ENCODE measurements at regions not wholly inside any gene's neighbourhood (a gene's known extent, or its start where the extent isn't known, plus 50 kb on each side); places are given as distances from the start of the nearest gene placed in this dataset.

DNA sequence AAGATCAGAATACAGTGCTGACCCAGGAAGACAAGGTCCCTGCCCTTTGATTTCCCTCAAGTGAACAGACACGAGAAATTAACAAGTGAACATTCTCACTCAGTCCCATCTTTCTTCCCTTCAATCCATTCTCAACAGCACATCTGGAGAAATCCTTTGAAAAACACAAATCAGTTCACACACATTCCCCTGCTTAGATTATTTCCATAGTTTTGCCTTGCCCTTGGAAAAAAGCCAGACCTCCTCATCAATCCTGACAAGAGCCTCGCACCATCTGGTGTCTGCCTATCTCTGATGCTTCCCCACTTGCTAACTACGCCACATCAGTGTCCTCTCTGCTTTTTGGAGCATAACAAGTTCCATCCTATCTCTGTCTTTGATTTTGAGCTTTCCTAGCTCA, 94.4 kb upstream of the KIAA1217 start:
- Histone ChIP-seq H3K4me2 (ENCODE audit: insufficient read depth in 1 of 2, low read depth in 2 of 2, low read length in 2 of 2) (no peak overlapping the region), H2BK5ac (ENCODE audit: low read depth, low read length) (no peak overlapping the region), H3K23ac (ENCODE audit: insufficient read length) (no peak overlapping the region), H3K4ac (replicated peaks; ENCODE audit: insufficient read length, low read depth, low read length) (no peak overlapping the region), H3K56ac (replicated peaks; ENCODE audit: insufficient read length, low read depth, low read length) (no peak overlapping the region), H3K18ac (ENCODE audit: extremely low read depth, low read length) (no peak overlapping the region), H3K4me3 (ENCODE audit: extremely low read depth in 1 of 4, insufficient read depth in 2 of 4, low read depth in 3 of 4, low read length in 4 of 4) (no peak overlapping the region), H2BK12ac (ENCODE audit: low read depth, low read length) (no peak overlapping the region), H3K79me1 (ENCODE audit: low read depth, low read length) (no peaks in the 10 kb centered on the region), H3K27ac (ENCODE audit: low read depth, low read length) (no peak overlapping the region), H3K27me3 (replicated peaks in 1 of 4; ENCODE audit: control insufficient read depth in 3 of 4, extremely low read depth in 1 of 4, insufficient read depth in 3 of 4, low read length in 3 of 4) (no peaks in the 10 kb centered on the region), H2BK20ac (ENCODE audit: low read length) (no peak overlapping the region), H4K5ac (ENCODE audit: insufficient read length, low read depth, low read length) (no peak overlapping the region), H3K36me3 (ENCODE audit: control insufficient read depth in 2 of 4, insufficient read depth in 4 of 4, low read length in 3 of 4) (no peaks in the 10 kb centered on the region), H2AK5ac (ENCODE audit: low read depth, low read length) (no peak overlapping the region), H4K20me1 (replicated peaks in 1 of 2; ENCODE audit: control insufficient read depth in 1 of 2, insufficient read depth in 2 of 2, low read length in 2 of 2) (no peaks in the 10 kb centered on the region), H2BK120ac (replicated peaks; ENCODE audit: low read depth, low read length) (no peak overlapping the region), H2BK15ac (ENCODE audit: low read length) (no peak overlapping the region), H3K14ac (ENCODE audit: insufficient read length) (no peak overlapping the region), H3K23me2 (ENCODE audit: low read depth, low read length) (no peaks in the 10 kb centered on the region; the same call in 1 of the 2 replicates), H3K9ac (replicated peaks in 1 of 4; ENCODE audit: extremely low read depth in 1 of 4, low read depth in 3 of 4, low read length in 3 of 4) (no peak overlapping the region), H4K91ac (replicated peaks; ENCODE audit: insufficient read length, low read length) (no peak overlapping the region), H2AFZ (ENCODE audit: low read length) (no peak overlapping the region), H4K8ac (ENCODE audit: extremely low read depth, insufficient read depth, low read length) (no peak overlapping the region), H3K4me1 (replicated peaks in 1 of 4; ENCODE audit: control insufficient read depth in 3 of 4, insufficient read depth in 4 of 4, low read length in 3 of 4) (peaks cover 0 to 3% (median under 1%) of the 10 kb centered on the region in 4 experiments; a peak in 2 of 7 replicates), H3K79me2 (ENCODE audit: control insufficient read depth in 1 of 2, insufficient read depth in 2 of 2, low read length in 2 of 2) (no peaks in the 10 kb centered on the region), H3K9me3 (ENCODE audit: insufficient read depth in 2 of 2, low read depth in 1 of 2, low read length in 1 of 2) (no peaks in the 10 kb centered on the region)
- DNase-seq (ENCODE audit: low read depth in 1 of 2, low spot score in 2 of 2) (no peak), FAIRE-seq (no peak)
- ChIA-PET POLR2A (ENCODE audit: partially characterized antibody) (no interaction called here), CTCF (ENCODE audit: partially characterized antibody) (interaction anchor here (0.8 to 1.7 kb wide), 4 partner anchors 9 to 598 kb away, joined by 3 read pairs; no protein-coding TSS in a partner anchor)
- TF ChIP-seq RAD21 (IDR thresholded peaks at IDR 0.05 in 1 of 2, conservative IDR thresholded peaks at IDR 0.05 in 1 of 2; ENCODE audit: low read depth in 2 of 2, low read length in 2 of 2) (no peak), EGR1 (IDR thresholded peaks at IDR 0.05; ENCODE audit: borderline replicate concordance, low read depth, low read length) (no peak), SP2 (IDR thresholded peaks at IDR 0.05; ENCODE audit: low read length) (no peak), CREB1 (IDR thresholded peaks at IDR 0.05) (no peak), POLR2AphosphoS5 (IDR thresholded peaks at IDR 0.05; ENCODE audit: low read depth, low read length) (no peak), CBX5 (IDR thresholded peaks at IDR 0.05; ENCODE audit: low read depth, low read length) (no peak), GABPA (IDR thresholded peaks at IDR 0.05; ENCODE audit: borderline replicate concordance, insufficient read depth, low read length) (no peak), FOSL1 (IDR thresholded peaks at IDR 0.05; ENCODE audit: insufficient read depth, low read depth, low read length) (no peak), CHD1 (IDR thresholded peaks at IDR 0.05; ENCODE audit: low read depth, low read length) (no peak)
- 85% methylated on average over 3 of the region's 3 CpGs; no CpG with 5 or more reads in 1 of the 2 experiments for WGBS, 2 experiments (ENCODE audit: extremely low coverage in 1 of 2, insufficient coverage in 1 of 2, insufficient read length in 1 of 2, insufficient replicate concordance in 2 of 2, low coverage in 1 of 2, low lambda C conversion rate in 2 of 2, missing lambda C conversion rate in 1 of 2)
